Thyroid gland (tissue), 4 donors: ENCODE measurements at regions not wholly inside any gene's neighbourhood (a gene's known extent, or its start where the extent isn't known, plus 50 kb on each side); places are given as distances from the start of the nearest gene placed in this dataset.

Source experiments
- DNase-seq, 2 donors: peaks; one replicate each; pipeline ENCODE4 v3.0.0-alpha.2; 2019
- H3K27ac ChIP-seq, 3 donors: fragments of 200-600 bp; sonication (generic); 1 replicate in 2 of 3; 2 replicates in 1 of 3; pipeline ENCODE4 v1.5.1; 2016 to 2019; ENCODE audit warnings: mild to moderate bottlenecking in 1 of 3, moderate library complexity in 1 of 3
- H3K27me3 ChIP-seq: fragments of 200-600 bp; sonication (generic); one replicate; pipeline ENCODE4 v1.5.1; 2019
- H3K36me3 ChIP-seq, 2 donors: fragments of 200-600 bp; sonication (generic); one replicate each; pipeline ENCODE4 v1.5.1; 2016 to 2019
- H3K4me1 ChIP-seq, 2 donors: fragments of 200-600 bp; sonication (generic); one replicate each; pipeline ENCODE4 v1.5.1; 2017 to 2019
- H3K4me3 ChIP-seq, 3 donors: fragments of 200-600 bp; sonication (generic); replicated peaks in 1 of 3; 1 replicate in 2 of 3; 2 replicates in 1 of 3; pipeline ENCODE4 v1.5.1; 2016; ENCODE audit warnings: mild to moderate bottlenecking in 1 of 3
- H3K9me3 ChIP-seq: fragments of 200-600 bp; sonication (generic); one replicate; pipeline ENCODE4 v1.5.1; 2017
- CTCF ChIP-seq, 6 experiments: fragments of 200-600 bp in 3 of 6; fragments of 450-650 bp in 3 of 6; sonication (generic) in 3 of 6; IDR thresholded peaks; one replicate each; pipeline ENCODE4 v1.5.1; 2016 to 2019; ENCODE audit warnings: antibody characterized with exemption in 6 of 6, mild to moderate bottlenecking in 2 of 6, inconsistent platforms in 1 of 6, moderate library complexity in 1 of 6
- POLR2A ChIP-seq, 2 donors: fragments of 450-650 bp; IDR thresholded peaks; one replicate each; pipeline ENCODE4 v1.6.1; 2017; ENCODE audit warnings: antibody characterized with exemption in 2 of 2, mild to moderate bottlenecking in 2 of 2, moderate library complexity in 1 of 2
- WGBS, 2 donors: methylation state at CpG; one replicate each; pipeline ENCODE4 v1.1.5; 2017; 5-methylcytosine and 5-hydroxymethylcytosine counted together
- intact Hi-C: fragments of 100-400 bp; cut with DNase I; formaldehyde crosslinking; loops from one replicate; pipeline ENCODE4 v1.15.1; 2023

- H3K27me3 ChIP-seq: no peaks in the 10 kb centered on the region
- TF ChIP-seq POLR2A (IDR thresholded peaks at IDR 0.05) (no peak), CTCF (IDR thresholded peaks at IDR 0.05) (no peak)
- intact Hi-C loops: no loop called here
- no peak for DNase-seq
- H3K27ac ChIP-seq: no peak overlapping the region
- H3K4me1 ChIP-seq: no peaks in the 10 kb centered on the region
- H3K36me3 ChIP-seq: no peaks in the 10 kb centered on the region
- WGBS, 2 donors: 93 to 94% methylated on average over 7 to 10 of the region's 10 CpGs
- no peak overlapping the region for H3K4me3 ChIP-seq
- H3K9me3 ChIP-seq: no peaks in the 10 kb centered on the region
Observed at GRCh38 chr2:230657906-230658305, 54.7 kb upstream of the CAB39 start.

DNA sequence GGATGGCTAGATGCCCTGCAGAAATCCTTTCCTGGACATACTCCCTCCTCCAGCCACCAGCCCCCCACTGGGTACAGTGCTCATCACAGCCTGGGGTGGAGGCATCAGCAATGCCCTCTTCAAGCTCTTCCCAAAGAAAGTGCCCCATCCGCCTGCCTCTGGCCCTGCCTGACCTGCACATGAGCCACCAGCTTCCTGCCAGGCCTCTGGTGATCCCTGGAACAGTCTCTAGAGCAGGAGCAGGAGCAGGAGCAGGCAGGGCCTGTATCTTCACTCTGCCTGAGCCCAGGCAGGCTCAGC is 54.1 kb upstream of the CAB39 start:
- no peak overlapping the region for H3K4me3 ChIP-seq
- DNase-seq: no peak
- H3K4me1 ChIP-seq: no peaks in the 10 kb centered on the region
- intact Hi-C loops: no loop called here
- H3K27ac ChIP-seq: no peak overlapping the region
- H3K27me3 ChIP-seq: no peaks in the 10 kb centered on the region
- WGBS, 2 donors: 90% methylated on average over 1 of the region's 1 CpG; no CpG with 5 or more reads in 1 of the 2 donors
- H3K9me3 ChIP-seq: no peaks in the 10 kb centered on the region
- no peak for TF ChIP-seq CTCF (IDR thresholded peaks at IDR 0.05)
- TF ChIP-seq POLR2A (IDR thresholded peaks at IDR 0.05): no peak
- no peaks in the 10 kb centered on the region for H3K36me3 ChIP-seq

DNA sequence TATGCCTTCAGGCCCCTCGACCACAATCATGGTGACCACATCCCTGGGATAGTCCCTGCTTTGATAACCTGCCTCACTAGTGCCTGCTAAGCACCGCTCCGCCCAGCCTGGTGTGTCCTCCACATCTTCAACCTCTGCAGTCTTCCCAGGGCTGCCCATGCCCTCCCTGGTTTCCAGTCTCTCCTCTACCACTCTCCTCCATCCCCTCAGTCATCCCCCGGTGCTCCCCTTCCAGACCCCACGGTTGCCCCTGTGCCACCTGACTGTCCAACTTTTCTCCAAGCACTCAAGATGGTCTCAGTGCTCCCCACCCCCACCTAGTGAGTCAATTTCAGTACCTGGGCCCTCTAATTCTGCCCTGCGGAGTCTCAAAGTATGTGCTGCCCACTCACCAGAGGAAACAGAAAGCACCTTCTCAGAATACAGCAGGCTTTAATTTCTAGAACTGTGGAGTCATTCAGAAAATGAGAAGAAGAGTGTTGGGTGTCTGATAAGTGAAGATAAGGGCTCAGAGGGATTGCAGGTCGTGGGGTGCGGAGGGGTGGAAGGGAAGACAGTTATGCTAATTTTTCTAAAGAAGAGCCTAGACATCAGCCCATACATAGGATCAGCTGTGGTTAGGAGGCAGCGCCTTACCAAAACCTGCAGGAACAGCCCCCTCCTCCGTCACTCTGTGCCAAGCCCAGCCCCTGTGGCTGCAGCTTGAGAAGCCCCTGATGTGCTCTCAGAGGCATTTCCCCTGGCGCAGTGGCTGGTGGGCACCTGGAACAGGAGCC is 53.6 kb upstream of the CAB39 start:
- Histone ChIP-seq H3K36me3 (no peaks in the 10 kb centered on the region), H3K9me3 (no peaks in the 10 kb centered on the region), H3K4me1 (peaks cover 0 to under 1% of the 10 kb centered on the region in 2 donors), H3K27me3 (no peaks in the 10 kb centered on the region), H3K4me3 (no peak overlapping the region), H3K27ac (no peak overlapping the region)
- TF ChIP-seq POLR2A (IDR thresholded peaks at IDR 0.05): no peak
- no peak for TF ChIP-seq CTCF (IDR thresholded peaks at IDR 0.05)
- 76 to 93% methylated on average over 11 of the region's 11 CpGs for WGBS, 2 donors
- intact Hi-C loops: no loop called here
- DNase-seq: no peak

GRCh38 chr2:230660294-230661060 is 52.2 kb upstream of the CAB39 start:
- no peaks in the 10 kb centered on the region for H3K9me3 ChIP-seq
- TF ChIP-seq POLR2A (IDR thresholded peaks at IDR 0.05): no peak
- TF ChIP-seq CTCF (IDR thresholded peaks at IDR 0.05): no peak
- no peak overlapping the region for H3K4me3 ChIP-seq
- intact Hi-C loops: no loop called here
- H3K4me1 ChIP-seq: peaks cover 4 to 13% of the 10 kb centered on the region in 2 donors
- H3K27ac ChIP-seq: no peak overlapping the region
- H3K36me3 ChIP-seq: no peaks in the 10 kb centered on the region
- H3K27me3 ChIP-seq: no peaks in the 10 kb centered on the region
- DNase-seq: no peak
- WGBS, 2 donors: 78 to 88% methylated on average over 11 to 12 of the region's 15 CpGs
